H1 (cell line): ENCODE measurements at regions not wholly inside any gene's neighbourhood (a gene's known extent, or its start where the extent isn't known, plus 50 kb on each side); places are given as distances from the start of the nearest gene placed in this dataset.

Experiments
- CTCF ChIA-PET: fragments of 300-600 bp; sonication (Branson Sonifier 250); formaldehyde crosslinking; loops from one replicate; lab custom pipeline; 2021; ENCODE audit not compliant: partially characterized antibody; lab: Charles Lee
- POLR2A ChIA-PET: fragments of 300-600 bp; sonication (Branson Sonifier 250); formaldehyde crosslinking; loops from one replicate; lab custom pipeline; 2021; ENCODE audit warnings: inconsistent platforms; ENCODE audit not compliant: partially characterized antibody; lab: Charles Lee
- DNase-seq, 2 experiments: peaks; one replicate each; pipeline versions ENCODE4 v3.0.0 to v3.0.0-alpha.2; 2010 to 2022; ENCODE audit warnings: low spot score in 2 of 2, low read depth in 1 of 2, mixed read lengths in 1 of 2
- FAIRE-seq: peaks from 2 replicates; lab custom pipeline; 2011; peaks lifted over from hg19 to GRCh38; lab: Jason Lieb, UNC
- H2AFZ ChIP-seq: 2 replicates; pipeline ENCODE4 v1.8.1; 2012; ENCODE audit warnings: low read length, inconsistent platforms
- H2AK5ac ChIP-seq: 2 replicates; pipeline ENCODE4 v1.6.1; 2013; ENCODE audit warnings: low read depth, low read length
- H2BK120ac ChIP-seq: replicated peaks from 2 replicates; pipeline ENCODE3; 2013; ENCODE audit warnings: low read depth, low read length, inconsistent platforms
- H2BK12ac ChIP-seq: 2 replicates; pipeline ENCODE4 v1.6.1; 2013; ENCODE audit warnings: low read depth, low read length
- H2BK15ac ChIP-seq: 2 replicates; pipeline ENCODE4 v1.6.1; 2013; ENCODE audit warnings: low read length
- H2BK20ac ChIP-seq: 2 replicates; pipeline ENCODE4 v1.6.1; 2013; ENCODE audit warnings: low read length
- H2BK5ac ChIP-seq: 2 replicates; pipeline ENCODE4 v1.6.1; 2013; ENCODE audit warnings: low read depth, low read length
- H3K14ac ChIP-seq: 2 replicates; pipeline ENCODE4 v1.6.1; 2013; ENCODE audit warnings: inconsistent platforms; ENCODE audit not compliant: insufficient read length
- H3K18ac ChIP-seq: 2 replicates; pipeline ENCODE4 v1.6.1; 2013; ENCODE audit warnings: low read length; ENCODE audit errors: extremely low read depth
- H3K23ac ChIP-seq: 2 replicates; pipeline ENCODE4 v1.6.1; 2013; ENCODE audit warnings: inconsistent platforms; ENCODE audit not compliant: insufficient read length
- H3K23me2 ChIP-seq: 2 replicates; pipeline ENCODE4 v1.6.1; 2013; ENCODE audit warnings: low read depth, low read length
- H3K27ac ChIP-seq: 2 replicates; pipeline ENCODE4 v1.6.1; 2011; ENCODE audit warnings: low read depth, low read length, inconsistent platforms
- H3K27me3 ChIP-seq, 4 experiments: replicated peaks in 1 of 4; 1 replicate in 1 of 4; 2 replicates in 3 of 4; pipeline versions ENCODE4 v1.6.1 to v1.8.1; 2011 to 2013; ENCODE audit warnings: low read length in 3 of 4, mild to moderate bottlenecking in 3 of 4, inconsistent platforms in 2 of 4, mixed read lengths in 2 of 4, moderate library complexity in 1 of 4; ENCODE audit not compliant: control insufficient read depth in 3 of 4, insufficient read depth in 3 of 4; ENCODE audit errors: extremely low read depth in 1 of 4
- H3K36me3 ChIP-seq, 4 experiments: 2 replicates each; pipeline versions ENCODE4 v1.6.1 to v1.8.1; 2011 to 2013; ENCODE audit warnings: mild to moderate bottlenecking in 4 of 4, low read length in 3 of 4, moderate library complexity in 2 of 4, control low read depth in 1 of 4, inconsistent platforms in 1 of 4; ENCODE audit not compliant: insufficient read depth in 4 of 4, control insufficient read depth in 2 of 4
- H3K4ac ChIP-seq: replicated peaks from 2 replicates; pipeline ENCODE3; 2013; ENCODE audit warnings: low read length, low read depth, mixed read lengths, inconsistent platforms; ENCODE audit not compliant: insufficient read length
- H3K4me1 ChIP-seq, 4 experiments: replicated peaks in 1 of 4; 1 replicate in 1 of 4; 2 replicates in 3 of 4; pipeline versions ENCODE4 v1.6.1 to v1.8.1; 2011 to 2013; ENCODE audit warnings: low read length in 3 of 4, inconsistent platforms in 2 of 4, mixed read lengths in 1 of 4; ENCODE audit not compliant: insufficient read depth in 4 of 4, control insufficient read depth in 3 of 4
- H3K4me2 ChIP-seq, 2 experiments: 2 replicates each; pipeline versions ENCODE4 v1.6.1 to v1.8.1; 2011 to 2013; ENCODE audit warnings: low read depth in 2 of 2, low read length in 2 of 2, control low read depth in 1 of 2, inconsistent platforms in 1 of 2, mild to moderate bottlenecking in 1 of 2; ENCODE audit not compliant: insufficient read depth in 1 of 2
- H3K4me3 ChIP-seq, 4 experiments: fragments of 200-600, 300-600 bp in 1 of 4; sonication (generic), shearing (Covaris generic), sonication (Bioruptor Twin) in 1 of 4; 2 replicates each; pipeline versions ENCODE4 v1.5.1 to v1.8.1; 2011 to 2016; ENCODE audit warnings: low read length in 4 of 4, low read depth in 3 of 4, control low read depth in 2 of 4, inconsistent platforms in 2 of 4, mild to moderate bottlenecking in 2 of 4, mixed read lengths in 1 of 4, moderate library complexity in 1 of 4; ENCODE audit not compliant: insufficient read depth in 2 of 4; ENCODE audit errors: extremely low read depth in 1 of 4
- H3K56ac ChIP-seq: replicated peaks from 2 replicates; pipeline ENCODE3; 2013; ENCODE audit warnings: low read depth, mild to moderate bottlenecking, mixed read lengths, low read length, inconsistent platforms; ENCODE audit not compliant: insufficient read length
- H3K79me1 ChIP-seq: 2 replicates; pipeline ENCODE4 v1.6.1; 2013; ENCODE audit warnings: low read depth, low read length, control low read depth
- H3K79me2 ChIP-seq, 2 experiments: 2 replicates each; pipeline versions ENCODE4 v1.6.1 to v1.8.1; 2012 to 2013; ENCODE audit warnings: low read length in 2 of 2, mild to moderate bottlenecking in 2 of 2, inconsistent platforms in 1 of 2; ENCODE audit not compliant: insufficient read depth in 2 of 2, control insufficient read depth in 1 of 2
- H3K9ac ChIP-seq, 4 experiments: replicated peaks in 1 of 4; 1 replicate in 1 of 4; 2 replicates in 3 of 4; pipeline versions ENCODE4 v1.6.1 to v1.8.1; 2011 to 2013; ENCODE audit warnings: low read depth in 3 of 4, low read length in 3 of 4, control low read depth in 2 of 4, mild to moderate bottlenecking in 2 of 4, moderate library complexity in 2 of 4, inconsistent platforms in 1 of 4; ENCODE audit errors: extremely low read depth in 1 of 4
- H3K9me3 ChIP-seq, 2 experiments: 2 replicates each; pipeline versions ENCODE4 v1.6.1 to v1.8.1; 2012 to 2013; ENCODE audit warnings: mild to moderate bottlenecking in 2 of 2, moderate library complexity in 2 of 2, control low read depth in 1 of 2, inconsistent platforms in 1 of 2, low read depth in 1 of 2, low read length in 1 of 2, mixed read lengths in 1 of 2; ENCODE audit not compliant: insufficient read depth in 2 of 2
- H4K20me1 ChIP-seq, 2 experiments: replicated peaks in 1 of 2; 2 replicates each; pipeline versions ENCODE3 to v1.8.1; 2011 to 2013; ENCODE audit warnings: inconsistent platforms in 2 of 2, low read length in 2 of 2, mild to moderate bottlenecking in 1 of 2; ENCODE audit not compliant: insufficient read depth in 2 of 2, control insufficient read depth in 1 of 2
- H4K5ac ChIP-seq: 2 replicates; pipeline ENCODE4 v1.6.1; 2013; ENCODE audit warnings: low read length, low read depth, mixed read lengths, inconsistent platforms; ENCODE audit not compliant: insufficient read length
- H4K8ac ChIP-seq: 2 replicates; pipeline ENCODE4 v1.8.0; 2013; ENCODE audit warnings: mild to moderate bottlenecking, moderate library complexity, low read length, inconsistent platforms; ENCODE audit not compliant: insufficient read depth; ENCODE audit errors: extremely low read depth
- H4K91ac ChIP-seq: replicated peaks from 2 replicates; pipeline ENCODE3; 2013; ENCODE audit warnings: low read length, mixed read lengths, inconsistent platforms; ENCODE audit not compliant: insufficient read length
- KDM4A ChIP-seq: IDR thresholded peaks from one replicate; pipeline ENCODE4 v1.7.1; 2012; ENCODE audit warnings: low read depth, mild to moderate bottlenecking, moderate library complexity, low read length, inconsistent platforms; ENCODE audit not compliant: severe bottlenecking
- SIRT6 ChIP-seq: IDR thresholded peaks from one replicate; pipeline ENCODE4 v1.7.1; 2012; ENCODE audit warnings: low read length, inconsistent platforms

DNA sequence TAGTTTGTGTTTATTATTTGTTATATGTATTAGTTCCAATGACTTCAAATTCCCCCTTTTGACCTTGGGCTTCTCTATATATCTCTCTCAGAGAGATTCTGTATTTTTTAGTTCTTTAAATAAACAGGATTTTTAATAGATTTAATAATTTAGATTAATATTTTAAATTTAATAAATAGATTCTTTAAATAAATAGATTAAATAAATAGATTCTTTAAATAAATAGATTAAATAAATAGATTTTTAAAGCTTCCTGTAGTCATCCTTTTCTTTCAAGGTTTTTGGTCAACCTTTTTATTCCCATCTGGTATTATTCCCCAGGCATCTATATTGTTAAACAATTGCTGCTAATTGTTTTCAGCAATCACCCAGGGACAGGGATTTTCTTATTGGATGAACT lies 721.9 kb upstream of the ADAMTS5 start:
- CTCF ChIA-PET = interaction anchor here (0.6 kb wide), 1 partner anchor 276 kb away, joined by 3 read pairs; no protein-coding TSS in a partner anchor
- Histone ChIP-seq H2AK5ac (no peak overlapping the region), H3K4ac (no peak overlapping the region)
- TF ChIP-seq SIRT6 = no peak
- TF ChIP-seq KDM4A = no peak

More for the DNA sequence above, 721.9 kb upstream of the ADAMTS5 start:
- Histone ChIP-seq H2AFZ (no peak overlapping the region), H4K8ac (no peak overlapping the region), H3K9ac (no peak overlapping the region), H3K79me2 (no peaks in the 10 kb centered on the region), H3K18ac (no peak overlapping the region), H3K27me3 (no peaks in the 10 kb centered on the region), H2BK20ac (no peak overlapping the region), H2BK15ac (no peak overlapping the region), H3K23ac (no peak overlapping the region), H4K20me1 (no peaks in the 10 kb centered on the region), H4K5ac (no peak overlapping the region), H3K4me1 (0 out of 7 replicates have a peak, but pooled peaks cover 0 to 3% (median 0%) of the 10 kb centered on the region in 4 experiments), H3K23me2 (no peaks in the 10 kb centered on the region), H3K9me3 (peaks cover 3 to 4% of the 10 kb centered on the region in 2 experiments; a peak in 2 of 4 replicates), H3K14ac (no peak overlapping the region), H4K91ac (no peak overlapping the region), H3K4me2 (no peak overlapping the region), H2BK12ac (no peak overlapping the region), H3K4me3 (no peak overlapping the region), H3K36me3 (no peaks in the 10 kb centered on the region; a peak in 2 of 8 replicates), H3K56ac (no peak overlapping the region), H2BK5ac (no peak overlapping the region), H3K79me1 (no peaks in the 10 kb centered on the region), H3K27ac (no peak overlapping the region), H2BK120ac (no peak overlapping the region)
- POLR2A ChIA-PET = no interaction called here
- FAIRE-seq (no peak), DNase-seq (no peak)
